Gastrocnemius medialis (tissue), 4 donors: ENCODE measurements at regions not wholly inside any gene's neighbourhood (a gene's known extent, or its start where the extent isn't known, plus 50 kb on each side); places are given as distances from the start of the nearest gene placed in this dataset.

Experiments
- ATAC-seq, 2 donors: fragments of 150-250 bp; one replicate each; pipeline ENCODE4 v1.9.1; 2016
- DNase-seq, 2 donors: peaks; one replicate each; pipeline ENCODE4 v3.0.0-alpha.2; 2019
- H3K27ac ChIP-seq, 4 donors: fragments of 200-600 bp; sonication (generic); 1 replicate in 1 of 4; 2 replicates in 3 of 4; pipeline ENCODE4 v1.5.1; 2016 to 2018; ENCODE audit warnings: mild to moderate bottlenecking in 2 of 4, moderate library complexity in 1 of 4
- H3K27me3 ChIP-seq, 3 donors: fragments of 200-600 bp; sonication (generic) in 2 of 3; 1 replicate in 1 of 3; 2 replicates in 2 of 3; pipeline versions ENCODE4 v1.5.1 to v1.6.0; 2016 to 2019; ENCODE audit warnings: mild to moderate bottlenecking in 1 of 3, moderate library complexity in 1 of 3
- H3K36me3 ChIP-seq, 2 donors: fragments of 200-600 bp; sonication (generic) in 1 of 2; one replicate each; pipeline ENCODE4 v1.5.1; 2017 to 2018
- H3K4me1 ChIP-seq, 2 donors: fragments of 200-600 bp; sonication (generic) in 1 of 2; one replicate each; pipeline ENCODE4 v1.5.1; 2016 to 2017; ENCODE audit warnings: mild to moderate bottlenecking in 2 of 2
- H3K4me3 ChIP-seq, 4 donors: fragments of 200-600 bp; sonication (generic) in 3 of 4; 1 replicate in 1 of 4; 2 replicates in 3 of 4; pipeline ENCODE4 v1.5.1; 2016 to 2019; ENCODE audit warnings: mild to moderate bottlenecking in 2 of 4
- H3K9me3 ChIP-seq, 3 donors: fragments of 200-600 bp; sonication (generic) in 2 of 3; 1 replicate in 1 of 3; 2 replicates in 2 of 3; pipeline ENCODE4 v1.5.1; 2016 to 2019
- CTCF ChIP-seq, 5 experiments: fragments of 450-650 bp in 3 of 5; fragments of 200-600 bp in 2 of 5; sonication (generic) in 2 of 5; IDR thresholded peaks in 4 of 5; conservative IDR thresholded peaks in 1 of 5; 1 replicate in 4 of 5; 2 replicates in 1 of 5; pipeline ENCODE4 v1.5.1; 2016 to 2019; ENCODE audit warnings: antibody characterized with exemption in 5 of 5, mild to moderate bottlenecking in 3 of 5, moderate library complexity in 3 of 5
- POLR2A ChIP-seq, 2 donors: fragments of 450-650 bp; IDR thresholded peaks; one replicate each; pipeline ENCODE4 v1.6.1; 2017; ENCODE audit warnings: antibody characterized with exemption in 2 of 2, mild to moderate bottlenecking in 2 of 2, moderate library complexity in 2 of 2
- in situ Hi-C, 4 donors: fragments of 200-750 bp; cut with MboI; loops; one replicate each; pipeline versions ENCODE4 v1.15.0 to v1.8.0; 2017; ENCODE audit warnings: low sequenced_read_pairs in 4 of 4
- intact Hi-C: fragments of 100-400 bp; cut with DNase I; formaldehyde crosslinking; loops from one replicate; pipeline ENCODE4 v1.15.1; 2023; ENCODE audit warnings: low total_unique reads

- intact Hi-C loops (no loop called here), in situ Hi-C loops (no loop called here)
- TF ChIP-seq CTCF (IDR thresholded peaks at IDR 0.05 in 4 of 5, conservative IDR thresholded peaks at IDR 0.05 in 1 of 5) (no peak), POLR2A (IDR thresholded peaks at IDR 0.05) (no peak)
- ATAC-seq (no peak), DNase-seq (no peak)
- no peak overlapping the region for H3K27ac ChIP-seq
- no peak overlapping the region for H3K4me3 ChIP-seq
- H3K4me1 ChIP-seq: no peaks in the 10 kb centered on the region
- no peaks in the 10 kb centered on the region for H3K36me3 ChIP-seq
- no peaks in the 10 kb centered on the region for H3K9me3 ChIP-seq
- no peaks in the 10 kb centered on the region for H3K27me3 ChIP-seq
Measured at GRCh38 chr13:105105471-105105870, 1430.0 kb downstream of the EFNB2 start.

- DNase-seq (no peak), ATAC-seq (no peak)
- no peaks in the 10 kb centered on the region for H3K9me3 ChIP-seq
- H3K27me3 ChIP-seq: no peaks in the 10 kb centered on the region
- no peak overlapping the region for H3K4me3 ChIP-seq
- H3K36me3 ChIP-seq: no peaks in the 10 kb centered on the region
- TF ChIP-seq POLR2A (IDR thresholded peaks at IDR 0.05) (no peak), CTCF (IDR thresholded peaks at IDR 0.05 in 4 of 5, conservative IDR thresholded peaks at IDR 0.05 in 1 of 5) (no peak)
- no peaks in the 10 kb centered on the region for H3K4me1 ChIP-seq
- intact Hi-C loops (no loop called here), in situ Hi-C loops (no loop called here)
- H3K27ac ChIP-seq: no peak overlapping the region
Measured at GRCh38 chr13:105097521-105097920, 1437.9 kb downstream of the EFNB2 start.

- Histone ChIP-seq H3K4me1 (no peaks in the 10 kb centered on the region), H3K36me3 (no peaks in the 10 kb centered on the region), H3K27ac (no peak overlapping the region), H3K27me3 (no peaks in the 10 kb centered on the region), H3K9me3 (no peaks in the 10 kb centered on the region), H3K4me3 (no peak overlapping the region)
- intact Hi-C loops (no loop called here), in situ Hi-C loops (no loop called here)
- TF ChIP-seq CTCF (IDR thresholded peaks at IDR 0.05 in 4 of 5, conservative IDR thresholded peaks at IDR 0.05 in 1 of 5) (no peak), POLR2A (IDR thresholded peaks at IDR 0.05) (no peak)
- ATAC-seq (no peak), DNase-seq (no peak)
Measured at GRCh38 chr13:105089858-105090643, 1445.4 kb downstream of the EFNB2 start.

- no peak for TF ChIP-seq CTCF (IDR thresholded peaks at IDR 0.05 in 4 of 5, conservative IDR thresholded peaks at IDR 0.05 in 1 of 5)
- no peaks in the 10 kb centered on the region for H3K9me3 ChIP-seq
- in situ Hi-C loops (no loop called here), intact Hi-C loops (no loop called here)
- H3K36me3 ChIP-seq: no peaks in the 10 kb centered on the region
- H3K4me1 ChIP-seq: no peaks in the 10 kb centered on the region
- no peak for DNase-seq
- H3K4me3 ChIP-seq: no peak overlapping the region
- no peak overlapping the region for H3K27ac ChIP-seq
- H3K27me3 ChIP-seq: no peaks in the 10 kb centered on the region
- ATAC-seq: no peak
Measured at GRCh38 chr13:105087945-105088344, 1447.5 kb downstream of the EFNB2 start.

GRCh38 chr13:105084931-105085330 is 1450.5 kb downstream of the EFNB2 start:
- H3K27me3 ChIP-seq: no peaks in the 10 kb centered on the region
- in situ Hi-C loops: no loop called here

More at GRCh38 chr13:105084931-105085330, 1450.5 kb downstream of the EFNB2 start:
- H3K9me3 ChIP-seq: no peaks in the 10 kb centered on the region
- DNase-seq (no peak), ATAC-seq (no peak)
- H3K4me1 ChIP-seq: no peaks in the 10 kb centered on the region
- no peaks in the 10 kb centered on the region for H3K36me3 ChIP-seq
- H3K27ac ChIP-seq: no peak overlapping the region
- TF ChIP-seq CTCF (IDR thresholded peaks at IDR 0.05 in 4 of 5, conservative IDR thresholded peaks at IDR 0.05 in 1 of 5) (no peak), POLR2A (IDR thresholded peaks at IDR 0.05) (no peak)
- intact Hi-C loops: no loop called here
- no peak overlapping the region for H3K4me3 ChIP-seq
